ENCODE measurements at regions not wholly inside any gene's neighbourhood (a gene's known extent, or its start where the extent isn't known, plus 50 kb on each side); places are given as distances from the start of the nearest gene placed in this dataset.

- Histone ChIP-seq H2AFZ (ENCODE audit: low read depth, low read length) (no peak overlapping the region), H3K36me3 (ENCODE audit: insufficient read depth, low read length) (no peaks in the 10 kb centered on the region), H3K9me2 (ENCODE audit: insufficient read depth, low read length) (no peaks in the 10 kb centered on the region), H3K27ac (ENCODE audit: low read length) (no peak overlapping the region), H3K4me2 (ENCODE audit: low read length) (no peak overlapping the region), H3K79me2 (replicated peaks; ENCODE audit: insufficient read depth, low read length) (no peaks in the 10 kb centered on the region), H3K9ac (ENCODE audit: low read length) (no peak overlapping the region), H3K9me3 (ENCODE audit: low read length) (no peaks in the 10 kb centered on the region), H3F3A (ENCODE audit: insufficient read depth, low read length, poor library complexity, severe bottlenecking) (no peaks in the 10 kb centered on the region), H3K27me3 (ENCODE audit: insufficient read depth, low read depth, low read length) (no peaks in the 10 kb centered on the region), H4K20me1 (ENCODE audit: insufficient read depth) (no peaks in the 10 kb centered on the region), H3K4me3 (ENCODE audit: low read length) (no peak overlapping the region)
- no peak for TF ChIP-seq TAF1 (IDR thresholded peaks at IDR 0.05; ENCODE audit: low read depth)
- TF ChIP-seq EZH2 (IDR thresholded peaks at IDR 0.05; ENCODE audit: borderline replicate concordance, insufficient read depth, low read length, poor library complexity, severe bottlenecking): no peak
- TF ChIP-seq CTCF (IDR thresholded peaks at IDR 0.05; ENCODE audit: poor library complexity, severe bottlenecking): no peak
- no peak for TF ChIP-seq MXI1 (conservative IDR thresholded peaks at IDR 0.05; ENCODE audit: poor library complexity, severe bottlenecking)
- TF ChIP-seq REST (IDR thresholded peaks at IDR 0.05; ENCODE audit: borderline replicate concordance): no peak
- no peak for TF ChIP-seq SMC3 (conservative IDR thresholded peaks at IDR 0.05; ENCODE audit: poor library complexity)
- TF ChIP-seq EP300 (conservative IDR thresholded peaks at IDR 0.05; ENCODE audit: poor library complexity, severe bottlenecking): no peak
- TF ChIP-seq POLR2AphosphoS5 (IDR thresholded peaks at IDR 0.05): no peak
- TF ChIP-seq RAD21 (conservative IDR thresholded peaks at IDR 0.05): no peak
Observed at GRCh38 chr10:47057471-47057870, 146.2 kb downstream of the PTPN20 start.

- no peaks in the 10 kb centered on the region for H3F3A ChIP-seq (ENCODE audit: insufficient read depth, low read length, poor library complexity, severe bottlenecking)
- no peak overlapping the region for H2AFZ ChIP-seq (ENCODE audit: low read depth, low read length)
- no peak overlapping the region for H3K27ac ChIP-seq (ENCODE audit: low read length)
- H3K79me2 ChIP-seq (replicated peaks; ENCODE audit: insufficient read depth, low read length): no peaks in the 10 kb centered on the region
- H3K4me2 ChIP-seq (ENCODE audit: low read length): no peak overlapping the region
- no peak overlapping the region for H3K9ac ChIP-seq (ENCODE audit: low read length)
- H4K20me1 ChIP-seq (ENCODE audit: insufficient read depth): no peaks in the 10 kb centered on the region
- H3K27me3 ChIP-seq (ENCODE audit: insufficient read depth, low read depth, low read length): no peaks in the 10 kb centered on the region
- no peaks in the 10 kb centered on the region for H3K9me3 ChIP-seq (ENCODE audit: low read length)
- TF ChIP-seq POLR2AphosphoS5 (IDR thresholded peaks at IDR 0.05) (no peak), TAF1 (IDR thresholded peaks at IDR 0.05; ENCODE audit: low read depth) (no peak), SMC3 (conservative IDR thresholded peaks at IDR 0.05; ENCODE audit: poor library complexity) (no peak), RAD21 (conservative IDR thresholded peaks at IDR 0.05) (no peak), REST (IDR thresholded peaks at IDR 0.05; ENCODE audit: borderline replicate concordance) (no peak), CTCF (IDR thresholded peaks at IDR 0.05; ENCODE audit: poor library complexity, severe bottlenecking) (no peak), EP300 (conservative IDR thresholded peaks at IDR 0.05; ENCODE audit: poor library complexity, severe bottlenecking) (no peak), EZH2 (IDR thresholded peaks at IDR 0.05; ENCODE audit: borderline replicate concordance, insufficient read depth, low read length, poor library complexity, severe bottlenecking) (no peak), MXI1 (conservative IDR thresholded peaks at IDR 0.05; ENCODE audit: poor library complexity, severe bottlenecking) (no peak)
- H3K9me2 ChIP-seq (ENCODE audit: insufficient read depth, low read length): no peaks in the 10 kb centered on the region
- H3K4me3 ChIP-seq (ENCODE audit: low read length): no peak overlapping the region
- H3K36me3 ChIP-seq (ENCODE audit: insufficient read depth, low read length): no peaks in the 10 kb centered on the region
Observed at GRCh38 chr10:47058032-47058702, 146.9 kb downstream of the PTPN20 start.

All from neural cell (in vitro differentiated cells).